ENCODE measurements at regions not wholly inside any gene's neighbourhood (a gene's known extent, or its start where the extent isn't known, plus 50 kb on each side); places are given as distances from the start of the nearest gene placed in this dataset.

- H3K4me3 ChIP-seq (ENCODE audit: low read depth, low read length), result no peak overlapping the region
- no peak for TF ChIP-seq CTCF (IDR thresholded peaks at IDR 0.05; ENCODE audit: borderline replicate concordance, insufficient read depth, low read depth, low read length)
Observed at GRCh38 chr17:72250206-72250605, 129.4 kb downstream of the SOX9 start.

GRCh38 chr17:72253597-72253996 lies 132.8 kb downstream of the SOX9 start:
- no peak overlapping the region for H3K4me3 ChIP-seq (ENCODE audit: low read depth, low read length)
- no peak for TF ChIP-seq CTCF (IDR thresholded peaks at IDR 0.05; ENCODE audit: borderline replicate concordance, insufficient read depth, low read depth, low read length)

- TF ChIP-seq CTCF (IDR thresholded peaks at IDR 0.05; ENCODE audit: borderline replicate concordance, insufficient read depth, low read depth, low read length), result no peak
Observed at GRCh38 chr17:72254808-72255449, 134.1 kb downstream of the SOX9 start.

GRCh38 chr17:72255481-72255880 lies 134.7 kb downstream of the SOX9 start:
- TF ChIP-seq CTCF (IDR thresholded peaks at IDR 0.05; ENCODE audit: borderline replicate concordance, insufficient read depth, low read depth, low read length), result no peak

More at GRCh38 chr17:72254808-72255449, 134.1 kb downstream of the SOX9 start:
- H3K4me3 ChIP-seq (ENCODE audit: low read depth, low read length), result no peak overlapping the region

GRCh38 chr17:72258711-72259110 lies 137.9 kb downstream of the SOX9 start:
- H3K4me3 ChIP-seq (ENCODE audit: low read depth, low read length), result no peak overlapping the region
- no peak for TF ChIP-seq CTCF (IDR thresholded peaks at IDR 0.05; ENCODE audit: borderline replicate concordance, insufficient read depth, low read depth, low read length)

More at GRCh38 chr17:72255481-72255880, 134.7 kb downstream of the SOX9 start:
- no peak overlapping the region for H3K4me3 ChIP-seq (ENCODE audit: low read depth, low read length)

GRCh38 chr17:72259922-72260321 lies 139.1 kb downstream of the SOX9 start:
- TF ChIP-seq CTCF (IDR thresholded peaks at IDR 0.05; ENCODE audit: borderline replicate concordance, insufficient read depth, low read depth, low read length), result no peak
- no peak overlapping the region for H3K4me3 ChIP-seq (ENCODE audit: low read depth, low read length)

GRCh38 chr17:72262766-72263165 lies 141.9 kb downstream of the SOX9 start:
- no peak overlapping the region for H3K4me3 ChIP-seq (ENCODE audit: low read depth, low read length)
- TF ChIP-seq CTCF (IDR thresholded peaks at IDR 0.05; ENCODE audit: borderline replicate concordance, insufficient read depth, low read depth, low read length), result no peak
